ENCODE measurements at regions not wholly inside any gene's neighbourhood (a gene's known extent, or its start where the extent isn't known, plus 50 kb on each side); places are given as distances from the start of the nearest gene placed in this dataset.

DNA sequence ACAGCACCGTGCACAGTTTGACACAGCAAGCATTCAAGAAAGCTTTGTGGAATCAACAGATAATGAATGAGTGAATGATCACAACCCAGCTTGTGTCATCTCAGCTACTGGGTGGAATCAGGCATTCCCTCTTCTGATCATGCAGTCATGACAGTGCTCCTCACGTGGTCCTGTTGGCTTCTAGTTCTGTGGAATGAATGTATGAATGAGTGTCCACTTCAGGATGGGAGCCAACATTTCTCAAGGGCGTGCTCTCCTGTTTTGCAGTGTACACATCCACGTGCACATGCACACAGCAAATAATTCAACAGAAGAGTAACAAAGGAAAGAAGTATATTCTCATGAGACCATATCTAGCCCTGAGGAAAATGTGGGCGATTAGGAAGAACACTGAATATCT lies 133.1 kb upstream of the NPVF start:
- Histone ChIP-seq H3K4me1 (no peaks in the 10 kb centered on the region), H3K4me3 (no peak overlapping the region), H3K27ac (no peak overlapping the region), H3K9me3 (no peaks in the 10 kb centered on the region), H3K4me2 (no peak overlapping the region)
- ATAC-seq, result no peak
- WGBS (ENCODE audit: missing lambda C conversion rate), result 2% methylated on average over 5 of the region's 5 CpGs
- TF ChIP-seq RAD21 (conservative IDR thresholded peaks at IDR 0.05 in 1 of 2, IDR thresholded peaks at IDR 0.05 in 1 of 2), result no peak
- CTCF ChIA-PET, result no interaction called here
- POLR2A ChIA-PET, result no interaction called here
- no peak for DNase-seq (ENCODE audit: low read depth in 1 of 2, low spot score in 1 of 2)
- no peak for FAIRE-seq

GRCh38 chr7:25361863-25362262 lies 133.6 kb upstream of the NPVF start:
- ChIA-PET POLR2A (no interaction called here), CTCF (no interaction called here)

GRCh38 chr7:25368599-25369201 lies 140.4 kb upstream of the NPVF start:
- TF ChIP-seq FOSL2 (IDR thresholded peaks at IDR 0.05), result no peak
- no peak for TF ChIP-seq FOSL2 (CRISPR knock-in tag; IDR thresholded peaks at IDR 0.05)
- no peak for TF ChIP-seq RFX5 (IDR thresholded peaks at IDR 0.05)
- no peak for TF ChIP-seq RCOR1 (IDR thresholded peaks at IDR 0.05; ENCODE audit: low read depth, low read length)
- no peak for TF ChIP-seq ZC3H11A (IDR thresholded peaks at IDR 0.05)
- TF ChIP-seq KDM1A (IDR thresholded peaks at IDR 0.05; ENCODE audit: low read depth), result no peak
- TF ChIP-seq, protein P1, sequence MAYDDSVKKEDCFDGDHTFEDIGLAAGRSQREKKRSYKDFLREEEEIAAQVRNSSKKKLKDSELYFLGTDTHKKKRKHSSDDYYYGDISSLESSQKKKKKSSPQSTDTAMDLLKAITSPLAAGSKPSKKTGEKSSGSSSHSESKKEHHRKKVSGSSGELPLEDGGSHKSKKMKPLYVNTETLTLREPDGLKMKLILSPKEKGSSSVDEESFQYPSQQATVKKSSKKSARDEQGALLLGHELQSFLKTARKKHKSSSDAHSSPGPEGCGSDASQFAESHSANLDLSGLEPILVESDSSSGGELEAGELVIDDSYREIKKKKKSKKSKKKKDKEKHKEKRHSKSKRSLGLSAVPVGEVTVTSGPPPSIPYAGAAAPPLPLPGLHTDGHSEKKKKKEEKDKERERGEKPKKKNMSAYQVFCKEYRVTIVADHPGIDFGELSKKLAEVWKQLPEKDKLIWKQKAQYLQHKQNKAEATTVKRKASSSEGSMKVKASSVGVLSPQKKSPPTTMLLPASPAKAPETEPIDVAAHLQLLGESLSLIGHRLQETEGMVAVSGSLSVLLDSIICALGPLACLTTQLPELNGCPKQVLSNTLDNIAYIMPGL (CRISPR knock-in tag; IDR thresholded peaks at IDR 0.05; ENCODE audit: borderline replicate concordance), result no peak
- no peak for TF ChIP-seq HOXB13 (CRISPR knock-in tag; IDR thresholded peaks at IDR 0.05; ENCODE audit: low read depth)
- TF ChIP-seq NFE2L2 (conservative IDR thresholded peaks at IDR 0.05; ENCODE audit: low read length), result no peak
- TF ChIP-seq MYC (IDR thresholded peaks at IDR 0.05; ENCODE audit: borderline replicate concordance, low read length), result no peak
- TF ChIP-seq TFCP2L1 (CRISPR knock-in tag; IDR thresholded peaks at IDR 0.05), result no peak
- TF ChIP-seq HEYL (CRISPR knock-in tag; IDR thresholded peaks at IDR 0.05), result no peak
- TF ChIP-seq POLR2AphosphoS2 (conservative IDR thresholded peaks at IDR 0.05; ENCODE audit: low read length), result no peak
- TF ChIP-seq KDM5A (IDR thresholded peaks at IDR 0.05), result no peak
- TF ChIP-seq RNF2 (IDR thresholded peaks at IDR 0.05; ENCODE audit: borderline replicate concordance, low read depth), result no peak
- TF ChIP-seq ZSCAN20 (CRISPR knock-in tag; IDR thresholded peaks at IDR 0.05), result no peak
- TF ChIP-seq CTCF (IDR thresholded peaks at IDR 0.05), result no peak
- no peak for TF ChIP-seq JUN (IDR thresholded peaks at IDR 0.05)
- TF ChIP-seq BHLHE40 (IDR thresholded peaks at IDR 0.05; ENCODE audit: low read depth, low read length), result no peak
- no peak for TF ChIP-seq SMC3 (IDR thresholded peaks at IDR 0.05)
- TF ChIP-seq, protein P2, sequence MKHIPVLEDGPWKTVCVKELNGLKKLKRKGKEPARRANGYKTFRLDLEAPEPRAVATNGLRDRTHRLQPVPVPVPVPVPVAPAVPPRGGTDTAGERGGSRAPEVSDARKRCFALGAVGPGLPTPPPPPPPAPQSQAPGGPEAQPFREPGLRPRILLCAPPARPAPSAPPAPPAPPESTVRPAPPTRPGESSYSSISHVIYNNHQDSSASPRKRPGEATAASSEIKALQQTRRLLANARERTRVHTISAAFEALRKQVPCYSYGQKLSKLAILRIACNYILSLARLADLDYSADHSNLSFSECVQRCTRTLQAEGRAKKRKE (CRISPR knock-in tag; IDR thresholded peaks at IDR 0.05; ENCODE audit: low read depth), result no peak
- POLR2A ChIA-PET, result no interaction called here
- 7% methylated on average over 5 of the region's 5 CpGs for WGBS (ENCODE audit: missing lambda C conversion rate)

More at GRCh38 chr7:25361863-25362262, 133.6 kb upstream of the NPVF start:
- FAIRE-seq, result no peak
- Histone ChIP-seq H3K27ac (no peak overlapping the region), H3K4me2 (no peak overlapping the region), H3K4me3 (no peak overlapping the region), H3K4me1 (no peaks in the 10 kb centered on the region), H3K9me3 (no peaks in the 10 kb centered on the region)
- no peak for DNase-seq (ENCODE audit: low read depth in 1 of 2, low spot score in 1 of 2)
- TF ChIP-seq PHF8 (IDR thresholded peaks at IDR 0.05; ENCODE audit: borderline replicate concordance, low read depth) (no peak), KDM5A (IDR thresholded peaks at IDR 0.05) (no peak), JUN (IDR thresholded peaks at IDR 0.05) (no peak), HOXB5 (CRISPR knock-in tag; IDR thresholded peaks at IDR 0.05) (no peak)
- TF ChIP-seq, protein P2 (CRISPR knock-in tag; IDR thresholded peaks at IDR 0.05; ENCODE audit: low read depth), result no peak
- WGBS (ENCODE audit: missing lambda C conversion rate), result 0% methylated on average over 1 of the region's 1 CpG
- no peak for ATAC-seq

More at GRCh38 chr7:25368599-25369201, 140.4 kb upstream of the NPVF start:
- no peak for DNase-seq (ENCODE audit: low read depth in 1 of 2, low spot score in 1 of 2)
- Histone ChIP-seq H3K4me3 (no peak overlapping the region), H3K4me2 (no peak overlapping the region), H3K27ac (no peak overlapping the region), H3K9me3 (peaks cover 12% of the 10 kb centered on the region; the same call in 2 of the 3 replicates), H3K4me1 (no peaks in the 10 kb centered on the region)
- CTCF ChIA-PET, result no interaction called here
- no peak for ATAC-seq
- FAIRE-seq, result no peak

All from A549 (cell line).